ENCODE measurements at regions not wholly inside any gene's neighbourhood (a gene's known extent, or its start where the extent isn't known, plus 50 kb on each side); places are given as distances from the start of the nearest gene placed in this dataset.

DNA sequence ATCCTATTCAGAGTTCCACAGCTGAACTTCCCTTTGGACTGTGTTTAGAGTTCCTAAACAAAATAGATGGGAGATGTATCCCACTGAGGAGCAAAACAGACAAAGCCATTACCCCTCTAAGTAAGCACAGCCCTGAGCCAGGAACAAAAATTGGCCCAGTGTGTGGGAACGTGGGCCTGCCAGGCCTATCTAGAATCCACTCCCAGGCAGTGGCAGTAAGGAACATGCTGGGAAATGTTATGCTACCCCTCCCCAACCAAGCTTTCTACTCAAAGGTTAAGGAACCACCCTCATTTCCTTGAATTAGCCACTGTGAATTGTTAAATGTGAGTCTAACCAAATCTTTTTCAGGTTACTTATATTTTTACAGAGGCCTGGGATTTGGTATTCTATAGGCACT lies 405.1 kb upstream of the PTGER4 start:
- Histone ChIP-seq H3K9ac (ENCODE audit: low read length) (no peak overlapping the region), H3K27ac (ENCODE audit: low read length) (no peak overlapping the region), H2AFZ (ENCODE audit: low read depth, low read length) (no peak overlapping the region), H3K79me2 (ENCODE audit: low read length) (no peaks in the 10 kb centered on the region), H3K4me3 (ENCODE audit: low read length) (no peak overlapping the region), H3K4me2 (ENCODE audit: low read length) (no peak overlapping the region), H3K4me1 (ENCODE audit: low read length) (peaks cover 58% of the 10 kb centered on the region), H3K36me3 (replicated peaks; ENCODE audit: low read depth, low read length) (no peaks in the 10 kb centered on the region), H4K20me1 (ENCODE audit: insufficient read depth, low read length) (no peaks in the 10 kb centered on the region), H3K9me3 (ENCODE audit: insufficient read depth, low read length) (no peaks in the 10 kb centered on the region), H3K27me3 (ENCODE audit: low read depth, low read length) (no peaks in the 10 kb centered on the region)
- no peak for TF ChIP-seq EZH2phosphoT487 (IDR thresholded peaks at IDR 0.05; ENCODE audit: low read depth)
- TF ChIP-seq, protein P1, sequence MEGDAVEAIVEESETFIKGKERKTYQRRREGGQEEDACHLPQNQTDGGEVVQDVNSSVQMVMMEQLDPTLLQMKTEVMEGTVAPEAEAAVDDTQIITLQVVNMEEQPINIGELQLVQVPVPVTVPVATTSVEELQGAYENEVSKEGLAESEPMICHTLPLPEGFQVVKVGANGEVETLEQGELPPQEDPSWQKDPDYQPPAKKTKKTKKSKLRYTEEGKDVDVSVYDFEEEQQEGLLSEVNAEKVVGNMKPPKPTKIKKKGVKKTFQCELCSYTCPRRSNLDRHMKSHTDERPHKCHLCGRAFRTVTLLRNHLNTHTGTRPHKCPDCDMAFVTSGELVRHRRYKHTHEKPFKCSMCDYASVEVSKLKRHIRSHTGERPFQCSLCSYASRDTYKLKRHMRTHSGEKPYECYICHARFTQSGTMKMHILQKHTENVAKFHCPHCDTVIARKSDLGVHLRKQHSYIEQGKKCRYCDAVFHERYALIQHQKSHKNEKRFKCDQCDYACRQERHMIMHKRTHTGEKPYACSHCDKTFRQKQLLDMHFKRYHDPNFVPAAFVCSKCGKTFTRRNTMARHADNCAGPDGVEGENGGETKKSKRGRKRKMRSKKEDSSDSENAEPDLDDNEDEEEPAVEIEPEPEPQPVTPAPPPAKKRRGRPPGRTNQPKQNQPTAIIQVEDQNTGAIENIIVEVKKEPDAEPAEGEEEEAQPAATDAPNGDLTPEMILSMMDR (IDR thresholded peaks at IDR 0.05; ENCODE audit: low read depth, low read length): no peak

DNA sequence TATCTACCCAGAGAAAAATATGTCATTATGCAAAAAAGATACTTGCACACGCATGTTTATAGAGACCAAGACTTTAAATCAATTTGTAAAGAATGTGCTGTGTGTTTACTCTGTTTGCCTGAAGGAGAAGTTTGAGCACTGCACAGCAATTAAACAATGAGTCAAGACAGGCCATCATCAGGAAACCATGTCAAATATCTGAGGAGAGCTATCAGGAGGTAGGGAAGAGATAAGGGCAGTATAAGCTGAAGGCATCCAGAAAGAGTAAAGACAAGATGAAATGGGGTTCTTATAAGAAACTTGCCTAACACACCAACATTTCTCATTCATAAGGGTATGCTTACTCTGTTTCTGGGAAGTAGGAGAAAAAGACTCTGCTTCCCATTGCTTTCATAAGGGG lies 405.8 kb upstream of the PTGER4 start:
- H3K4me1 ChIP-seq (ENCODE audit: low read length): peaks cover 52% of the 10 kb centered on the region
- no peaks in the 10 kb centered on the region for H3K36me3 ChIP-seq (replicated peaks; ENCODE audit: low read depth, low read length)
- no peak overlapping the region for H3K4me3 ChIP-seq (ENCODE audit: low read length)
- no peak overlapping the region for H3K4me2 ChIP-seq (ENCODE audit: low read length)
- no peak overlapping the region for H2AFZ ChIP-seq (ENCODE audit: low read depth, low read length)
- H3K79me2 ChIP-seq (ENCODE audit: low read length): no peaks in the 10 kb centered on the region
- no peaks in the 10 kb centered on the region for H4K20me1 ChIP-seq (ENCODE audit: insufficient read depth, low read length)
- H3K9ac ChIP-seq (ENCODE audit: low read length): no peak overlapping the region
- no peaks in the 10 kb centered on the region for H3K27me3 ChIP-seq (ENCODE audit: low read depth, low read length)
- TF ChIP-seq EZH2phosphoT487 (IDR thresholded peaks at IDR 0.05; ENCODE audit: low read depth): no peak
- TF ChIP-seq, protein P1 (IDR thresholded peaks at IDR 0.05; ENCODE audit: low read depth, low read length): no peak
- H3K27ac ChIP-seq (ENCODE audit: low read length): no peak overlapping the region
- no peaks in the 10 kb centered on the region for H3K9me3 ChIP-seq (ENCODE audit: insufficient read depth, low read length)

DNA sequence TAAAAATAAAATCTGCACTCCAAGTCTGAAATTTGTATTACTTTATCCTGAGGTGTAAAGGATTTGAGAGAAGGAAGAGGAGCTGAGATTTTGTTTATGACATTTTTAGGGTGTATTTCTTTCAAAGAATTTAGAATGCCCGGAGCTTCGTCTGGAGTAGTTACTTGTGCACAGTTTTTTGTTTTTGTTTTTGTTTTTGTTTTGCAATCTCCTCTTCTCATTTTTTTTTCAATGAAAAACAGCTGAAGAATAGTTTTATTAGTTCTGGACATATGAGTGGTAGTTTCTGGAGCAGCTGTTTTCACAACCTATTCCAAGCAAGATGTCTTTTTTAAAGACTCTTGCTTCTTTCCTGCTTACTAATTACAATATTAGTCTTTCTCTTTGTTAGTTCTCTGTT lies 408.2 kb upstream of the PTGER4 start:
- no peak overlapping the region for H3K4me3 ChIP-seq (ENCODE audit: low read length)
- H3K79me2 ChIP-seq (ENCODE audit: low read length): no peaks in the 10 kb centered on the region
- H3K4me2 ChIP-seq (ENCODE audit: low read length): no peak overlapping the region
- H4K20me1 ChIP-seq (ENCODE audit: insufficient read depth, low read length): no peaks in the 10 kb centered on the region
- H3K9me3 ChIP-seq (ENCODE audit: insufficient read depth, low read length): no peaks in the 10 kb centered on the region
- no peaks in the 10 kb centered on the region for H3K27me3 ChIP-seq (ENCODE audit: low read depth, low read length)
- H3K4me1 ChIP-seq (ENCODE audit: low read length): peaks cover 30% of the 10 kb centered on the region
- TF ChIP-seq EZH2phosphoT487 (IDR thresholded peaks at IDR 0.05; ENCODE audit: low read depth): no peak
- TF ChIP-seq, protein P1 (IDR thresholded peaks at IDR 0.05; ENCODE audit: low read depth, low read length): no peak
- no peak overlapping the region for H3K27ac ChIP-seq (ENCODE audit: low read length)
- no peaks in the 10 kb centered on the region for H3K36me3 ChIP-seq (replicated peaks; ENCODE audit: low read depth, low read length)
- H3K9ac ChIP-seq (ENCODE audit: low read length): no peak overlapping the region
- H2AFZ ChIP-seq (ENCODE audit: low read depth, low read length): no peak overlapping the region

DNA sequence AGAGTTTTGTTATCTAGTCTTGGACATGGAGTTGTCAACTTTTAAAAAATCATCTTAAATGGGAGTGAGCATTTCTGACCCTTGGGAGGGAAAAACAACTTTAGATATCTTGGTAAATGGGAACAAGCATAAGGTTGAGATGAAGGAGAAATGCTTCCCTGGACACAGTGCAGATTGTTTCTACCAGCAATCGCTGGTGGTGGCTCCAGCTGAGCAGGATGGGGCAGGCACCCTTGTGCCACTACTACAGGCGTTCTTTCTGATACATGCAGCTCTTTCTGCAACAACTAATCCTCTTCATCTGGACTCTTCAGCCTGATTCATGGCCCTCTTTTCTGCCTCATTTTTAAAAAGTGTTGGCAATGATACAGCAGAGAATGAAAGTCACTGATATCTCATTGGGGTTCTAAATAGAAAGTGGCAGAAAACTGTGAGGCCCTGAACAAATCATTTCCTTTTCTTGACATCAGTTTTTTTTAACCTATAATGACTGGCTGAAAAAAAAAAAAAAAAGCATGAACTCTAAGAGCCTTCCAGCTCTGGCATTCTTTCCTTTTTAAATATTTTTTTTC lies 409.4 kb upstream of the PTGER4 start:
- H2AFZ ChIP-seq (ENCODE audit: low read depth, low read length): no peak overlapping the region
- no peak overlapping the region for H3K27ac ChIP-seq (ENCODE audit: low read length)
- no peak for TF ChIP-seq EZH2phosphoT487 (IDR thresholded peaks at IDR 0.05; ENCODE audit: low read depth)
- H3K27me3 ChIP-seq (ENCODE audit: low read depth, low read length): no peaks in the 10 kb centered on the region
- H3K9me3 ChIP-seq (ENCODE audit: insufficient read depth, low read length): no peaks in the 10 kb centered on the region
- H3K4me2 ChIP-seq (ENCODE audit: low read length): no peak overlapping the region
- no peaks in the 10 kb centered on the region for H3K36me3 ChIP-seq (replicated peaks; ENCODE audit: low read depth, low read length)
- no peak overlapping the region for H3K9ac ChIP-seq (ENCODE audit: low read length)
- H4K20me1 ChIP-seq (ENCODE audit: insufficient read depth, low read length): no peaks in the 10 kb centered on the region
- no peak overlapping the region for H3K4me3 ChIP-seq (ENCODE audit: low read length)
- no peaks in the 10 kb centered on the region for H3K79me2 ChIP-seq (ENCODE audit: low read length)
- peaks cover 19% of the 10 kb centered on the region for H3K4me1 ChIP-seq (ENCODE audit: low read length)

All from OCI-LY3 (cell line).